HG02885 (cell line): ENCODE measurements at regions not wholly inside any gene's neighbourhood (a gene's known extent, or its start where the extent isn't known, plus 50 kb on each side); places are given as distances from the start of the nearest gene placed in this dataset.

Experiments
- ATAC-seq: cut with Tn5 transposase; IDR thresholded peaks from one replicate; pipeline ENCODE4 v1.9.1; 2021; ENCODE audit warnings: mild to moderate bottlenecking; ENCODE audit not compliant: unreplicated experiment, poor library complexity

DNA sequence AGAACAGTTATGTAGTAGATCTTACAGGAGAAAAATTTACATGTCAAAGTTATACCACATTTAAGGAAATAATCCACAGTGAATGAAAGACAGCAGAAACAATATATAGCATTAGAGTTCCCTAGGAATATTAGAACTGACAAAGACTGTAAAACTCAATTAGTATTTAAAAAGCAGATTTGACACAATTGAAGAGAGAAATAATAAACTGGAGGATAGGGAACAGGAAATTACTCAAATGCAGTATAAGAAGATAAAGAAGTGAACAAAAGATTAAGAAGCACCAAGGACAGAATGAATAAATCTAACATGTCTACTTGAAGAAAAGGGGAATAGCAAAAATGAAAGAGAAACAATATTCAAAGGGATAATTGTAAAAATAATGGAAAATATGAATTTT, 132.6 kb upstream of the CHRNA7 start:
- no peak for ATAC-seq

DNA sequence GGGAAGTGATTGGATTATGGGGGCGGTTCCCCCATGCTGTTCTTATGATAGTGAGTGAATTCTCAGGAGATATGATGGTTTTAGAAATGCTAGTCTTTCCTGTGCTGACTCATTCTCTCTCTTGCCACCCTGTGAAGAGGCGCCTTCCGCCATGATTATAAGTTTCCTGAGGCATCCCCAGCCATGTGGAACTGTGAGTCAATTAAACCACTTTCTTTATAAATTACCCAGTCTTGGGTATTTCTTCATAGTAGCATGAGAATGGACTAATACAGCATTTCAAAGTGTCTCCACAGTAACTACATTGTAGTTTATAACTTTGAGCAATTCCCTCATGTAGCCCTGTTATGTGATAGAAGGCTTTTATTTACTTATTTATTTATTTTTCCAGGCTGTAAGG, 128.8 kb upstream of the CHRNA7 start:
- no peak for ATAC-seq

DNA sequence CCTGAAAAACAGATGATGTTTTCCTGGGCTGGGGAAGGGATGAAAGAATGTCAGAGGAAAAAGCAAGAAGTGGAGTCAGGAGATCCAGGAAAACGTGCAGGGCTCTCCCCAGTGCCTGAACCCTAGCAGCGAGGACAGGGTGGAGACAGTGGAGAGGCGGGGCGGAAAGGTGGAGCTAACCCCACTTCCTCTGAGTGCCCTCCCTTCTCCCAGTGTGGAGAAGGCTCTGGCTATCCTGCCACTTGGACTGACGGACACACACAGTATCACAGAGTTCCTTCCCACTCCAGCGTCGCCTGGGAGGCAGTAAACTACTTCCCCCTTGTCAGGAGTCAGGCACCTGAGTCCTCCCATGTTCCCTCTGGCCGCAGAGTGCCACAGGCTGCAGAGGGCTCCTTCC, 125.3 kb upstream of the CHRNA7 start:
- ATAC-seq, result no peak

DNA sequence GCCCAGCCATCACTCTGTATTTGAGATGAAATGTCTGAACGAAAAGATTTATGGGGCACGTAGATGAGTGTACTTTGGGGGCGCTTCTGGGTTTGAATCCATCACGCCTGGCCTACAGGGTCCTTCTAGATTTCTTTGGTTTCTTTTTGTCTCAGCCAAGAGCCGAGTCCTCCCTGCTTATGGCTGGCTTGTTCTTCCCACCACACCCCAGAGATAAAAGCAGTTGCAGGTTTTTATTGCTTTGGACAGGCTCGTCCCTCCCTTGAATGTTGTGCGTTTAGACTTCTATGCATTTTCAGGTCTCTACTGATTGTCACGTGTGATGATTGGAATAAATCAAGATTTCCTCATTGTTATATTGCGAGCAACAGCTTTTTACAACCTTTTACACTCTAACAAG, 104.8 kb upstream of the CHRNA7 start:
- ATAC-seq, result no peak

DNA sequence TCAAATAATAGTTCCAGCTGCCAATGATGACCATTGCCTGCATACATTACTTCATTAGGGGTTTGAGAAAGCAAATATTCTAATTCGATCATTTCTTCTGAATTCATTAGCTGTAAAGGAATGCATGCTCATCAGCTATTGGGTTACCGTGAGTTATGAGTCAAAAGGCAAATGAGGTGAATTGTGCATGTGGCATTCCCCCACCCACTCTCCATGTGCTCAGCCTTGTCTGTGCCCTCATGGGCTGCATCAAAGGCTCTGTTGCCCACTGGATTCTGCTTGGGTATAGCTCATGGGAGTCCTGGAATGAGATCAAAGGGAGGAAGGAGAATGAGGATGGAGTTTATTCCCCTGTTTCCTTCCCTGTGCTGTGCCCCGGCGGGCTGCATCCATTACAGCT, 99.3 kb upstream of the CHRNA7 start:
- ATAC-seq, result no peak

DNA sequence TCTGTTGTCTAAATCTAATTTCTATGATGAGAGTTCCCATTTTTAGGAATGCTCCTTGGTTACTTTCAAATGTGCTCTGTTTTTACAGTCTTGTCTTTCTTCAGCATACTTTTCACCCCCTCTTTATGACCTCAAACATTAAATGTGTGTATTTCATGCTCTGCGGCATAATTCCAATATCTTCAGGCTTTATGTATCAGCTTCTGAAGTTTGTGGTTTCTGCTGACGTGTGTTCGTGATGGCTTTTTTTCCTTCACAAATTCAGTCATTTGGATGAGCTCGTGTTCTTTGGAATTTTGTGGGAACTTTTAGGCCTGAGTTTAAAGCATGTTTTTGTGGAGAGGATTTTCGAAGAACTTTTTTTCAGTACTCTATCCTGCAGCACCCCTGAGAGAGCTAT, 97.7 kb upstream of the CHRNA7 start:
- no peak for ATAC-seq

DNA sequence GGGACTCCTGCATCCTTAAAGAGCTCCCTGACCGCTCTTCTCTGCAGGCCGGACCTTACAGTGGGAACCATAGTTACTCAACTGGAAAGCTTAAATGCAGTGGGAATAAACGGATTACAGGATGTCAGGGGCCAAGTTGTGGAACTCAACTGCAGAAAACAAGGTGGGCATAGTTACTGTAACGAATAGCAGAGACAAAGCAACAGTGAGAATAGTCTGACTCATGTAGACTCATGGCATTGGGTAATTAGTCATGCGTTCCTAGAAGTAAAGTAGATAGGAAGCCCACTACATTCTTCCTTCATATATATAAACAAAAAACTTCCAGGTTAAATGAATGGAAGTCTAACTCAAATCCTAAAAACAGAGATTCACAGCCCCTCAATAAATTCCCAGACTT, 95.5 kb upstream of the CHRNA7 start:
- no peak for ATAC-seq

DNA sequence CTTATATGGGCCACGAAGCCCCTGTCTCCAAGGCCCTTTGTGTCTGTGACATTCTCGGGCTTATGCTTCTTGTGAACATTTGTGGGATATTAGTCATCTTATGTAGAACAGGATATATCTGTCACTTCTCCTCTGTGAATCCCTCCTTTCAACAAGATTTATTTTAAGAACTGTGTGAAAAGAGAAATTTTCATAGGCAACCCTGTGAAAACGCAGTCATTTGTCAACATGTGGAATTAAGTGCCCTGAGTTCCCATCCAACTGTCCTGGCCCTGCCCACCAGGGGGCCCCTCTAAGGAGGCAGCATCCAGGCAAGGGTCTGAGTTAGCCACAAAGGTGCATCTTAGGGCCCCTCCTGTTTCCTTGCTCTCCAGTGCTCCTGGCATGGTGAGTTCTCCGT, 76.8 kb upstream of the CHRNA7 start:
- no peak for ATAC-seq

DNA sequence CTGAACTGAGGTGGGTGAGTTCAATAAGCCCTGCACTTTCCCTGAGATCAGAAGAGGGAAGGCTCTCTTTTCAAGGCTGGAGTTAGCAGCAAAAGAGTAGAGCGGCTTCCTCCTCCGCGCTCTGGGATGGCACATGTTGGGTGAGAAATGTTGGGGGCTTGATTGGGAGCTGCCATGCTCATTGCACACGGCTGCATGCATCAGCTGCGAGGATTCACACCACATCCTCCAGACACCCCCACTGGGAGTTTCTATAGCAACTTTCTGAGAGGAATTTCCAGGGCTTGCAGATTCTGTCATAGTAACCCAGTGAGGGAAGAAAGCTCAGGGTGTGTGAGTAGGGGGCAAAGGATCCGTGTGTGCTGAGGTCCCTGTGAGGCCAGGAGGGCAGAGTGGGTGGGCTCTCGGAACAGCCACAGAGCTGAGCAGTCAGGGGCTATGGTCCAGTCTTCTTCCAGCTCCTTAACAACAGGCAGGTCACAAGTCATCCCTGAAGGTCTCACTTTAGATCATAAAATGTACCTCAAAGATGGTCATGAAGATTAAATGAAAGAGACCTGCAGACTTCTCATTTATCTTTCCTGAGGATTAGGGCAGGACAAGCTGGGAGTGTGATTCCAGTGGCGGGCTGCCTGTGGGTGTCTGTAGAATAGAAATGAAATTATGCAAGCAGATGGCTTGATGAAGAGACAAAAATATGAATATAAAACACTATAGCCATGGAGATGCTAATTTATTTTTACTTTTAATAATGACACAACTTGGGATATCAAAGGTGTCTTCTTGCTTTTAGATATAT, 75.7 kb upstream of the CHRNA7 start:
- ATAC-seq, result no peak

DNA sequence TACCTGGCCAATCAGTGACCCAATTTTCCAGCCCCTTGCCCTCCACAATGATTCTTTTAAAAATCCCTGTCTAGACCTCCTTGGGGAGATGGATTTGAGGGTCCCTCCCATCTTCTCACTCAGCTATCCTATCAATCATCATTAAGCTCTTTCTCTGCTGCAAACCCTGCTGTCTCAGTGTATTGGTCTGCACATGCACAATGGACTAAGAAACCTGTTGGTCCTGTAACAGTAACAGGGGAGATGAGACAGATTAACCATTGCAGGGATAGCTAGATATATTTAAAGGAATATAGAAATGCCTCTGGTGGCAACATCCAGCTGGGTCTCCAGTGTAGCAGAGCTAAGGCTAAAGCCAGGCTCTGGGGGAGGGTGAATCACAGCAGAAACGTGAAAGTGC, 74.6 kb upstream of the CHRNA7 start:
- ATAC-seq, result no peak

DNA sequence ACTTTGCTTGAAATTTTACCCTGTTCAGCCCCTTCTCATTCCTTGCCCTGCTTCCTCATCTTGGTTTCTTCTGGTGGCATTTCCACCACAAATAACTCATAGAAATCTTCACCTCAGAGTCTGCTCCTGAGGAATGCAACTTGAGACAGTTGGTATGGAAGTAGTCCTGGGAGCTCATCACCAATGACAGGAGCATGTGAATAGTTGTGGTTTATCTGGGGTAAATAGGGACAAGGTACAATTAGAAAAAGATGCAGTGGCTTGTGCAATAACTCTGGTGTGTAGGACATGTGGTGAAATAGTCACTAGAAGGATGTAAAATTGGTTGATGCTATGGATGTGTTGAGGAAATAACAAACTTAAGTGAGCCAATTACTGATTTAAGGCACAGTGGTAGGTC, 72.7 kb upstream of the CHRNA7 start:
- no peak for ATAC-seq

DNA sequence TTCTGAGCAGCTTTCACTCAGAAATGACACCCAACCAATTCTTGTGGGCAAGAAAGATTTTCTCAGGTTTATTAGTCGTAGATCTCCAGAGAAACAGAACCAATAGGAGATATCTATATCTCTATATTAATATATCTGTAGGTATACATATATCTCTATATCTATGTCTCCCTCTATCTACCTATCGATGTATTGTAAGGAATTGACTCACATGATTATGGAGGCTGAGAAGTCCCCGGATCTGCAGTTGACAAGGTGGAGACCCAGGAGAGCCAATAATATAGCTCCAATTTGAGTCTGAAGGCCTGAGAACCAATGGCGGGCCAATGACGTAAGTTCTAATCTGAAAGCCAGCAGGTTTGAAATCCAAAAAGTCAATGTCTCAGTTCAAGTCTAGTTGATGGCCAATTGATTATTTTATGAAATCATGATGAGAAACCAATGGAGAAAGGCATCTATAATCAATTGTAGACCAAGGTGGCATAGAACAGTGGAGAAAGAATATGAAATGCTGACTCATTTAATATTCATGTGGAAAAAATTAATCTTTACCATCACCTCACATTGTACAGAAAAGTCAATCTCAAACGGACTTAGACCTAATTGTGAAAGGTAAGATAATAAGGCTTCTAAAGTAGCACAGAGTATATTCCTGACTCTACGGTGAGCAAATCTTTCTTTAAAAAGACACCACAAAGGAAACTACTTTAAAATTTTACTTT, 65.6 kb upstream of the CHRNA7 start:
- no peak for ATAC-seq

DNA sequence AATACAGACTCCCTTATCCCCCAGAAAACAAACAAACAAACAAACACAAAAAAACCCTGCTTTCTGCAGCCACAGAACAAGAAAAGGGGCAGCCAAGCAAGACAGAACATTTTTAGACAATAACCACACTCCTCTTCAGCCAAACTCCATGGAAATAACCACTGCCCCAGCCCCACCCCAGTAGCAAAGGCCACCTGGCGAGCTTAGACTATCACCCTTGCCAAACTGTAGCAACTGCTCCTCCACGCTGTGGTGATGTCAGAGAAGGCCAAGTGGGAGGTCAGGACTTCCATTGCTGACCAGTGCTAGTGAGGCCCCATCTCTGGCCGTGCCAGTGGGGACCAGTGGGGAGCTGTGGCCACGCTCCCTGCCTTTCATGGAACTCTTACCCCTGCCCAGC, 60.3 kb upstream of the CHRNA7 start:
- no peak for ATAC-seq

DNA sequence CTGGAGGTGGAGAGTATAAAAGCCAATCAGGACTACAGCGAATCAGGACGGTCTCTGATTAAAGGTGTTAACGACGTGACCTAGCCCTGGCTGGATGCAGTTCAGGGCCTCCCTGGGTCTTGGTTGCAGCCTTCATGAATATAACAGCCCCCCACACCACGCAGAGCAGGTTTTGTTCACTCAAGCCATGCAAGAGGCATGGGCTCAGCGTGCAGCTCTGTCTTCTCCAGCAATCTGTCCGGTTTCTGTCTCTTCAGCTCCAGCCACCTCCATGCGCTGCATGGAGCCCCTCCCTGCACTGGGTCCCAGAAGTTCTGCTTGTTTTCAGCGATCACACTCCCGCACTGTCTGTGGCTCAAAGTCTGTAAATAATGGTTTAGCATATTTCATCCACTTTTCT, 57.1 kb upstream of the CHRNA7 start:
- ATAC-seq, result no peak

DNA sequence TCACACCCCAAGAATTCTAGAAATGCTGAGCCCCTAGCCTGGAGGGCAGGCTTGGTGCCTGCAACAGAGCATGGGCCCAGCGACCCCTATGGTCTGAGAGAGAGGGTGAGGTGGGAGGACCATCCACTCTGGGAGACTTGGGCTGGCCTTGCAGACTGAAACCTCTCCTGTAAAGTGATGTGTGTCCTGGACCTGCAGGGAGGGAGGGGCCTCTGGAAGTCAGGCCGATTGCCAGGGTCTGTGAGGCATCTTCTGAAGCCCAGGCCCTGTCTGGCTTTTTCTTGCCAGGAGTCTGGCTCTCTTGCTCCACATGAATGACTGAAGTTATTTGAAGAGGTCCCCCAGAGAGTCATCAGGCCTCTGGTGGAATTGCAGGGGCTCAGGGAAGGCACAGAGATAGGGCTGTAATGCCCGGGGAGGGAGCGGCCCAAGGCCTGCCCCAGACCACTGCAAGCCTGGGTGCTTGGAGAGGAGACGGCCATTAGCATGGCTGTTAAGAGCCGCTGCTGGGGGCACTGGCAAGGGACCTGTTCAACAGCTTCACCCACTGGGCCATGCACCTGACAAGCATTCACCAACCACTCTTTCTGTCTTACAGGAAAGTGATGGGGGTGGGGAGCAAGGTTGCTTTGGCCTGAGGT, 56.0 kb upstream of the CHRNA7 start:
- ATAC-seq, result no peak

DNA sequence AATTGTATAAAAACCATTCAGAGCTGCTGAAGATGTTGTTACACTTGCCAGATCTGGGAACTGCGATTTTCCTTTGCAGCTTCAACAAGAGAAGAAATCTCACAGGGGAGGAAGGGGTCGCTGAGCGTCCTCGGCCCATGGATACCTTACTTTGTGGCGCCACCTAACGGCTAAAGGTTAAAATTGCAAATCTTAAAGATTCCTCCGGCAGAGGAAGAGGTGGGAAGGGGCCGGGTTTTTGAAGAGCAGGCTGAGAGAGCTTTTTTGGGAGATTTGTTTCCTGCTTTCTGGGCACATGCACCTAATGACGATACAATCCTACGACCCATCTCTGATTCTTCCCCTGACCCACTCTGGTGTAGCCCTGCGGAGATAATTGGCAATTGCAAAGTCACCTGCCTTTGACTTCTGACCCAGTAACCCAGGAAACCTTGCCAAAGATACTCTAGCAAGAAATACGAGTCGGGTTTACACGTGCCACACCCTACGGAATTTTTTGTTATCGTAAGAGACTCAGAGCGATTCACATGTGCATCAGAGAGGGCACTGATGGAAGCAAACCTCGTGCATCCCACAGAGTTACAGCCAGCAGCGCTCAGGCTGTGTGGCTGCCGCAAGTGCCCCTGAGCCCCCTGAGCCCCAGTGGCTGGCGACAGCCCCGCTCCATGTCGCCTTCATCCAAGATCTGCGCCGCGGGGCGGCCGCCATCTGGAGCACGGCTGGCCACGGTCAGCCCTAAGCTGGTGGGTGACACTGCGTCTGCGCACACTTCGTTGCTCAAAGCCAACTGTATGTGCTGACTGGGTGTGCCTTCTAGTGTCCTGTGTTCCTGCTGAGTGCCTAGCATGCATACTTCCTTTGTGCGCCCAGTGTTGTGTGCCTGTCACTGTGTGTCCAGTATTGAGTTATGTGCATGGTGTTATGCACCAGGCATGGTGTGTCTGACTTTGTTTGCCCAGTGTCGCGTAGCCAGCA, 55.2 kb upstream of the CHRNA7 start:
- no peak for ATAC-seq

DNA sequence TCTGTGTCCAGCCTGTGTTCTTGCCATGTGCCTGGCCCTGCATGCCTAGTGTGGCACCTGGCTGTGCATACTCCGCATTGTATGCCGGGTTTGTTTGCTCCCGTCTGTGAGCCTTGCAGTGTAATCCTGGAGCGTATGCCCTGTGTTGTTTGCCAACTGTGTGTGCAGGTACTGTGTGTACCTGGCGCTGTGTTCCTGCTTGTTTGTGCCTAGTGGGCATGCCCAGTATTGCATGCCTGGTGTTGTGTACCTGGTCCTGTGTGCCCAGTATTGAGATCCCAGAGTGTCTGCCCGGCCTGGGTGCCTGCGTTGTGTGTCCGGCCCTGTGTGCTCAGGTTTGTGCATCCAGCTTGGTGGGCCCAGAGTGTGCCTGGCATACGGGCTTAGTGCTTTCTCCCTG, 54.5 kb upstream of the CHRNA7 start:
- ATAC-seq, result no peak

DNA sequence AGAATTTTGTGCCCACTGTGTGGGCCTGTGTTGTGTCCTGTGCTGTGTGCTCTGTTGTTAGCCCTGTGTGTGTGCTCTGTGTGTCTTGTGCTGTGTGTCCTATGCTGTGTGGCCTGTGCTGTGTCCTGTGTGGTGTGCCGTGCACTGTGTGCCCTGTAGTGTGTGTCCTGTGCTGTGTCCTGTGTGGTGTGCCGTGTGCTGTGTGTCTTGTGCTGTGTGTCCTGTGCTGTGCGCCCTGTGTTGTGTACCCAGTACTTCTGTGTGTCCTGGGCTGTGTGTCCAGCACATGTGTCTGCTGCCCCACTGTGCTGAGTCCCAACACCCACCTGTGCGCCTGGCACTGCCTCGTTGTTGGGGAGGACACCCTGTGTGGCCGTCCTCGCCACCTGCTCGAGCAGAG, 53.2 kb upstream of the CHRNA7 start:
- ATAC-seq, result no peak

DNA sequence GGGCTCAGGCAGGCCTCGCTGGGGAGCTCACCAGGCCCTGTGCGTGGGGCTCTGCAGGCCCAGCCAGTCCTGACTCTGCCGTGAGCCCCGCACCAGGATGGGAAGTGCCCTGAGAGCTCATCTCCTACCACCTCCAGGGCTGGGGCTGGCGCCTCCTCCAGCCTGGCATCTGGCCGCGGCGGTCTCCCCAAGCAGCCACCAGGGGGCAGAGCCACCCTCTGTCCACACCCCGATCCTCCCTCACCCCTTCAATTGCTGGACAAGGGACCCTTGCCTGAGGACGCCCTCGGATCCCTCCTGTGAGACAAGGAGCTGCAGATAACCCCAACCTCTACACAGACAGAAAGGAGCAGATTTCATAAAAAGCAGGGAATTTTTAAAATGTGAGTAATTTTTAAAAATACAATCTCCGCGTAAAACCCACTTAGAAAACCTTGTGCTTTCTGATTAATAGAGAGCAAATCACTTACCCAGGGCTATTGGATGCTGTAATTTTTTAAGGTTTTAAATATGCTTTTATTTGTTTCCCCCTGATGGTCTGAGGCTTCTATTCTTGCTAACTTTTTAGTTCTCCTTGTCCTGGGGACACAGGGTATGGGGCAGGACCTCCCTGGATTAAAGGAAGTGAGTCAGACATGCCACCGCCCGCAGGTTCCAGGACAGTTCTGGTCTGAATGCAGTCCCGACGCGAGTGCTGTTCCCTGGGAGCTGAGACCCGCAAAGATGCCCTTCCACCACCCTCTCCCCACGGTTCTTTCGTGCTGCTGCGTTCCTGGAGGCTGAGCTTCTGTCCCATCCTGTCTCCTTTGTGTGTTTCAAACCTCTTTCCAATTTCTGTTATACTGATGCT, 52.3 kb upstream of the CHRNA7 start:
- ATAC-seq, result peak; percentile 66
